IMR-90 (cell line): ENCODE measurements at regions not wholly inside any gene's neighbourhood (a gene's known extent, or its start where the extent isn't known, plus 50 kb on each side); places are given as distances from the start of the nearest gene placed in this dataset.

Source experiments
- ATAC-seq: fragments of 200-7000 bp; cut with Tn5 transposase; 2 replicates; pipeline ENCODE4 v1.9.1; 2020; ENCODE audit warnings: low read depth, mild to moderate bottlenecking, moderate library complexity
- BruUV-seq: library from RNA; stranded (reverse); fragments of 400-500 nt; replicated peaks from 2 replicates; lab custom pipeline; 2021; lab: Mats Ljungman, UMichigan
- CTCF ChIA-PET: fragments of 300-600 bp; formaldehyde crosslinking; extraction: SDS; loops from one replicate; lab custom pipeline; 2021; ENCODE audit warnings: antibody characterized with exemption; lab: Yijun Ruan, JAX
- POLR2A ChIA-PET: fragments of 300-600 bp; sonication (Branson Sonifier 250); formaldehyde crosslinking; loops from one replicate; lab custom pipeline; 2022; ENCODE audit warnings: antibody characterized with exemption; ENCODE audit not compliant: unreplicated experiment; lab: Charles Lee
- DNase-seq: peaks from one replicate; pipeline ENCODE4 v3.0.0; 2013
- H2AFZ ChIP-seq: replicated peaks from 2 replicates; pipeline ENCODE3; 2013; ENCODE audit warnings: low read length, mild to moderate bottlenecking; ENCODE audit not compliant: poor library complexity
- H2AK5ac ChIP-seq: 2 replicates; pipeline ENCODE4 v1.6.1; 2013; ENCODE audit warnings: low read depth, low read length, inconsistent platforms
- H2AK9ac ChIP-seq: replicated peaks from 2 replicates; pipeline ENCODE3; 2013; ENCODE audit warnings: mild to moderate bottlenecking, low read depth, low read length, moderate library complexity; ENCODE audit not compliant: poor library complexity
- H2BK120ac ChIP-seq: 2 replicates; pipeline ENCODE4 v1.6.1; 2013; ENCODE audit warnings: low read depth, low read length, inconsistent platforms
- H2BK15ac ChIP-seq: 3 replicates; pipeline ENCODE4 v1.6.1; 2013; ENCODE audit warnings: low read depth, low read length, inconsistent platforms
- H2BK20ac ChIP-seq: 2 replicates; pipeline ENCODE4 v1.6.1; 2013; ENCODE audit warnings: low read depth, mild to moderate bottlenecking, inconsistent platforms, low read length, moderate library complexity
- H2BK5ac ChIP-seq: 2 replicates; pipeline ENCODE4 v1.6.1; 2013; ENCODE audit warnings: mild to moderate bottlenecking, low read depth, low read length, inconsistent platforms; ENCODE audit not compliant: poor library complexity, severe bottlenecking
- H3K14ac ChIP-seq: replicated peaks from 2 replicates; pipeline ENCODE4 v1.6.1; 2013; ENCODE audit warnings: low read depth, low read length, inconsistent platforms
- H3K18ac ChIP-seq: 2 replicates; pipeline ENCODE4 v1.6.1; 2013; ENCODE audit warnings: low read depth, low read length, control low read depth
- H3K23ac ChIP-seq: 2 replicates; pipeline ENCODE4 v1.6.1; 2013; ENCODE audit warnings: low read depth, low read length, inconsistent platforms
- H3K27ac ChIP-seq: 2 replicates; pipeline ENCODE4 v1.5.1; 2013; ENCODE audit warnings: mild to moderate bottlenecking, control low read depth, low read length; ENCODE audit not compliant: insufficient read depth
- H3K27me3 ChIP-seq: 2 replicates; pipeline ENCODE4 v1.6.1; 2013; ENCODE audit warnings: low read length; ENCODE audit not compliant: control insufficient read depth, insufficient read depth
- H3K36me3 ChIP-seq: 2 replicates; pipeline ENCODE4 v1.6.1; 2013; ENCODE audit warnings: low read length, mixed read lengths; ENCODE audit not compliant: control insufficient read depth, insufficient read depth
- H3K4ac ChIP-seq: 2 replicates; pipeline ENCODE4 v1.6.1; 2013; ENCODE audit warnings: low read depth, low read length, inconsistent platforms
- H3K4me1 ChIP-seq: 2 replicates; pipeline ENCODE4 v1.6.1; 2013; ENCODE audit warnings: low read length, mixed read lengths; ENCODE audit not compliant: control insufficient read depth, insufficient read depth
- H3K4me2 ChIP-seq: 2 replicates; pipeline ENCODE4 v1.6.1; 2013; ENCODE audit warnings: low read depth, mild to moderate bottlenecking, control low read depth, low read length, moderate library complexity
- H3K4me3 ChIP-seq: 2 replicates; pipeline ENCODE4 v1.5.1; 2013; ENCODE audit warnings: low read depth, mild to moderate bottlenecking, control low read depth, low read length, moderate library complexity; ENCODE audit not compliant: insufficient read depth
- H3K56ac ChIP-seq: 2 replicates; pipeline ENCODE4 v1.6.1; 2013; ENCODE audit warnings: low read length, inconsistent platforms; ENCODE audit not compliant: insufficient read depth; ENCODE audit errors: extremely low read depth
- H3K79me1 ChIP-seq, 2 experiments: 2 replicates each; pipeline ENCODE4 v1.6.1; 2013; ENCODE audit warnings: low read length in 2 of 2, inconsistent platforms in 1 of 2, low read depth in 1 of 2
- H3K9ac ChIP-seq: 2 replicates; pipeline ENCODE4 v1.6.1; 2013; ENCODE audit warnings: low read depth, low read length, control low read depth
- H3K9me1 ChIP-seq: 2 replicates; pipeline ENCODE4 v1.6.1; 2013; ENCODE audit warnings: low read length, inconsistent platforms; ENCODE audit not compliant: insufficient read depth
- H3K9me3 ChIP-seq: 2 replicates; pipeline ENCODE4 v1.6.1; 2013; ENCODE audit warnings: low read length; ENCODE audit not compliant: control insufficient read depth, insufficient read depth
- H4K20me1 ChIP-seq: 2 replicates; pipeline ENCODE4 v1.6.1; 2013; ENCODE audit warnings: low read length, inconsistent platforms; ENCODE audit not compliant: insufficient read depth
- H4K5ac ChIP-seq: 2 replicates; pipeline ENCODE4 v1.6.1; 2013; ENCODE audit warnings: mild to moderate bottlenecking, low read depth, low read length, control low read depth
- H4K8ac ChIP-seq, 2 experiments: 2 replicates each; pipeline ENCODE4 v1.6.1; 2013; ENCODE audit warnings: low read depth in 2 of 2, low read length in 2 of 2, control low read depth in 1 of 2, inconsistent platforms in 1 of 2
- H4K91ac ChIP-seq: 2 replicates; pipeline ENCODE4 v1.6.1; 2013; ENCODE audit warnings: low read depth, low read length, inconsistent platforms; ENCODE audit not compliant: insufficient read depth
- BHLHE40 ChIP-seq: fragments of 150-350 bp; IDR thresholded peaks from 2 replicates; pipeline ENCODE4 v1.6.1; 2016; ENCODE audit warnings: mild to moderate bottlenecking, low read depth, low read length
- CEBPB ChIP-seq: IDR thresholded peaks from 2 replicates; pipeline ENCODE4 v1.6.1; 2012; ENCODE audit warnings: low read depth, low read length, improper control_type of control experiment
- CTCF ChIP-seq: conservative IDR thresholded peaks from 2 replicates; pipeline ENCODE4 v1.5.1; 2012; ENCODE audit warnings: mild to moderate bottlenecking, low read depth, low read length, improper control_type of control experiment
- ELK1 ChIP-seq: fragments of 150-350 bp; IDR thresholded peaks from 2 replicates; pipeline ENCODE4 v1.6.1; 2016; ENCODE audit warnings: low read depth, mild to moderate bottlenecking, low read length, moderate library complexity, borderline replicate concordance
- FOS ChIP-seq: fragments of 150-350 bp; IDR thresholded peaks from 2 replicates; pipeline ENCODE4 v1.6.1; 2016; ENCODE audit warnings: low read depth, low read length
- MAFK ChIP-seq: IDR thresholded peaks from 2 replicates; pipeline ENCODE4 v1.6.1; 2012; ENCODE audit warnings: low read depth, low read length, improper control_type of control experiment
- MAZ ChIP-seq: IDR thresholded peaks from 2 replicates; pipeline ENCODE4 v1.6.1; 2012; ENCODE audit warnings: low read depth, mild to moderate bottlenecking, low read length, improper control_type of control experiment, moderate library complexity, borderline replicate concordance
- MXI1 ChIP-seq: IDR thresholded peaks from 2 replicates; pipeline ENCODE4 v1.6.1; 2012; ENCODE audit warnings: low read depth, mild to moderate bottlenecking, low read length, moderate library complexity, borderline replicate concordance
- NFE2L2 ChIP-seq: fragments of 150-350 bp; IDR thresholded peaks from 2 replicates; pipeline ENCODE4 v1.6.1; 2016; ENCODE audit warnings: low read depth, mild to moderate bottlenecking, low read length
- POLR2A ChIP-seq: IDR thresholded peaks from 2 replicates; pipeline ENCODE4 v1.6.1; 2012; ENCODE audit warnings: mild to moderate bottlenecking, low read depth, low read length
- RAD21 ChIP-seq: IDR thresholded peaks from 2 replicates; pipeline ENCODE4 v1.6.1; 2012; ENCODE audit warnings: low read length, improper control_type of control experiment
- RCOR1 ChIP-seq: IDR thresholded peaks from 2 replicates; pipeline ENCODE4 v1.6.1; 2012; ENCODE audit warnings: mild to moderate bottlenecking, low read length, improper control_type of control experiment; ENCODE audit not compliant: insufficient replicate concordance
- SMC3 ChIP-seq: fragments of 150-350 bp; IDR thresholded peaks from 2 replicates; pipeline ENCODE4 v1.6.1; 2016; ENCODE audit warnings: low read depth, mild to moderate bottlenecking, antibody characterized with exemption, low read length, moderate library complexity
- USF2 ChIP-seq: fragments of 150-350 bp; IDR thresholded peaks from 2 replicates; pipeline ENCODE4 v1.6.1; 2017; ENCODE audit warnings: mild to moderate bottlenecking, antibody characterized with exemption, low read length, low read depth
- WGBS, 2 experiments: methylation state at CpG; one replicate each; pipeline versions ENCODE4 v1.1.5 to v1.1.7; 2013; ENCODE audit warnings: missing lambda C conversion rate in 2 of 2; ENCODE audit not compliant: insufficient read length in 1 of 2; ENCODE audit errors: extremely low coverage in 2 of 2; 5-methylcytosine and 5-hydroxymethylcytosine counted together
- dilution Hi-C: fragments of 300-500 bp; cut with HindIII; formaldehyde crosslinking; loops from one replicate; pipeline ENCODE4 v1.14.3; 2018; ENCODE audit warnings: low sequenced_read_pairs; ENCODE audit not compliant: unreplicated experiment
- in situ Hi-C: fragments of 300-500 bp; cut with MboI; formaldehyde crosslinking; loops from 3 replicates; pipeline ENCODE4 v1.14.3; 2019; ENCODE audit warnings: low sequenced_read_pairs, inconsistent platforms, mixed read lengths
- intact Hi-C: fragments of 100-400 bp; cut with micrococcal nuclease; formaldehyde crosslinking; loops from 2 replicates; pipeline ENCODE4 v1.10.0; 2022

- Histone ChIP-seq H2BK15ac (no peak overlapping the region), H3K4me2 (no peak overlapping the region), H2AK9ac (no peak overlapping the region), H3K14ac (no peak overlapping the region), H3K56ac (no peak overlapping the region), H2BK5ac (no peak overlapping the region), H3K36me3 (peaks cover 1% of the 10 kb centered on the region; the same call in 1 of the 2 replicates), H4K8ac (no peak overlapping the region), H3K79me1 (peaks cover 0 to 27% of the 10 kb centered on the region in 2 experiments; a peak in 1 of 4 replicates), H3K4ac (no peak overlapping the region), H3K18ac (no peak overlapping the region), H3K23ac (no peak overlapping the region), H4K5ac (no peak overlapping the region), H3K27me3 (peaks cover 2% of the 10 kb centered on the region; the same call in 1 of the 2 replicates), H4K20me1 (peaks cover 19% of the 10 kb centered on the region; the same call in 1 of the 2 replicates), H3K9me1 (peaks cover 26% of the 10 kb centered on the region), H2BK120ac (no peak overlapping the region), H3K9ac (no peak overlapping the region), H3K4me1 (peaks cover 17% of the 10 kb centered on the region), H2BK20ac (no peak overlapping the region), H2AFZ (no peak overlapping the region), H3K9me3 (no peaks in the 10 kb centered on the region), H3K4me3 (no peak overlapping the region), H2AK5ac (no peak overlapping the region), H3K27ac (no peak overlapping the region), H4K91ac (no peak overlapping the region)
- dilution Hi-C loops (no loop called here), in situ Hi-C loops (no loop called here), intact Hi-C loops (no loop called here)
- TF ChIP-seq MXI1 (no peak), CTCF (no peak), BHLHE40 (no peak), NFE2L2 (no peak), FOS (no peak), MAFK (no peak), CEBPB (no peak), POLR2A (no peak), RAD21 (no peak), RCOR1 (no peak), SMC3 (no peak), USF2 (no peak), ELK1 (no peak), MAZ (no peak)
- ChIA-PET POLR2A (no interaction called here), CTCF (no interaction called here)
- BruUV-seq, result no TSS peak
- DNase-seq (no peak), ATAC-seq (no peak)
- WGBS, 2 experiments, result 90% methylated on average over 6 of the region's 9 CpGs; no CpG with 5 or more reads in 1 of the 2 experiments
Observed at GRCh38 chr12:123100450-123100849, 50.4 kb downstream of the PITPNM2 start.
